Psoas muscle (tissue), 7 donors: ENCODE measurements at regions not wholly inside any gene's neighbourhood (a gene's known extent, or its start where the extent isn't known, plus 50 kb on each side); places are given as distances from the start of the nearest gene placed in this dataset.

ENCODE experiments used
- ATAC-seq, 4 donors: fragments of 200-7000 bp; cut with Tn5 transposase; one replicate each; pipeline ENCODE4 v1.9.1; 2020; ENCODE audit warnings: moderate library complexity in 3 of 4, mild to moderate bottlenecking in 2 of 4
- DNase-seq, 2 donors: peaks; one replicate each; pipeline ENCODE4 v3.0.0-alpha.2; 2020
- H3K27ac ChIP-seq: fragments of 200-600 bp; one replicate; pipeline ENCODE4 v1.8.0; 2022
- H3K27me3 ChIP-seq, 3 donors: fragments of 200-600 bp in 1 of 3; one replicate each; pipeline versions ENCODE4 v1.6.1 to v1.8.0; 2013 to 2022; ENCODE audit warnings: low read length in 2 of 3, mild to moderate bottlenecking in 2 of 3, moderate library complexity in 1 of 3; ENCODE audit not compliant: insufficient read depth in 3 of 3
- H3K36me3 ChIP-seq, 2 donors: fragments of 200-600 bp in 1 of 2; one replicate each; pipeline versions ENCODE4 v1.6.1 to v1.8.0; 2013 to 2022; ENCODE audit warnings: low read depth in 1 of 2, mild to moderate bottlenecking in 1 of 2, moderate library complexity in 1 of 2; ENCODE audit not compliant: insufficient read depth in 1 of 2
- H3K4me1 ChIP-seq: fragments of 200-600 bp; one replicate; pipeline ENCODE4 v1.8.0; 2022
- H3K4me3 ChIP-seq: fragments of 200-600 bp; one replicate; pipeline ENCODE4 v1.8.0; 2022; ENCODE audit warnings: mild to moderate bottlenecking
- H3K9me3 ChIP-seq: fragments of 200-600 bp; one replicate; pipeline ENCODE4 v1.8.0; 2022
- CTCF ChIP-seq: fragments of 200-600 bp; IDR thresholded peaks from one replicate; pipeline ENCODE4 v1.8.0; 2022; ENCODE audit warnings: antibody characterized with exemption
- WGBS, 3 donors: extraction: QIAGEN DNeasy Blood & Tissue Kit; methylation state at CpG; one replicate each; pipeline versions ENCODE4 v1.1.6 to v1.1.7; 2013; 5-methylcytosine and 5-hydroxymethylcytosine counted together
- intact Hi-C, 2 donors: fragments of 100-400 bp; cut with DNase I; formaldehyde crosslinking; loops; one replicate each; pipeline versions ENCODE4 v1.11.0 to v1.14.2; 2022
- donor health status: healthy with polysubstance abuse.
- donor health status: DM: no; HTN: no; CAD: no; lungs with moderate emphysema.
- donor health status: Bipolar disorder and iron deficiency.
- donor health status: healthy.
- donor health status: DM: yes; HTN: yes; CAD: no.
- donor health status: DM: no; HTN: no; CAD: no.
- donor health status: DM: yes; HTN: yes; CAD: no.

GRCh38 chr16:7843261-7843660, 510.6 kb downstream of the RBFOX1 start:
- ATAC-seq = no peak
- no peak for DNase-seq
- Histone ChIP-seq H3K4me3 (no peak overlapping the region), H3K4me1 (no peaks in the 10 kb centered on the region), H3K27me3 (peaks cover 0 to 3% (median 2%) of the 10 kb centered on the region in 3 donors), H3K9me3 (no peaks in the 10 kb centered on the region), H3K36me3 (no peaks in the 10 kb centered on the region), H3K27ac (no peak overlapping the region)
- WGBS, 3 donors = 60 to 61% (median 60%) methylated on average over 7 of the region's 7 CpGs
- intact Hi-C loops = no loop called here
- no peak for TF ChIP-seq CTCF

GRCh38 chr16:7839568-7839967, 506.9 kb downstream of the RBFOX1 start:
- no peaks in the 10 kb centered on the region for H3K9me3 ChIP-seq
- H3K27ac ChIP-seq = no peak overlapping the region
- H3K36me3 ChIP-seq = no peaks in the 10 kb centered on the region
- 25 to 36% (median 35%) methylated on average over 4 of the region's 4 CpGs for WGBS, 3 donors
- no peak for ATAC-seq
- no peaks in the 10 kb centered on the region for H3K4me1 ChIP-seq
- TF ChIP-seq CTCF = no peak
- no peak overlapping the region for H3K4me3 ChIP-seq
- H3K27me3 ChIP-seq = peaks cover 0 to 2% (median 2%) of the 10 kb centered on the region in 3 donors
- intact Hi-C loops = no loop called here
- no peak for DNase-seq

- H3K9me3 ChIP-seq = no peaks in the 10 kb centered on the region
- no peak overlapping the region for H3K4me3 ChIP-seq
- no peak overlapping the region for H3K27ac ChIP-seq
- H3K4me1 ChIP-seq = no peaks in the 10 kb centered on the region
- DNase-seq = no peak
- intact Hi-C loops = no loop called here
- ATAC-seq = no peak
- no peak for TF ChIP-seq CTCF
- H3K36me3 ChIP-seq = no peaks in the 10 kb centered on the region
- H3K27me3 ChIP-seq = peaks cover 0 to 8% (median 0%) of the 10 kb centered on the region in 3 donors
- WGBS, 3 donors = 12 to 15% (median 15%) methylated on average over 1 of the region's 1 CpG
These were observed 502.3 kb downstream of the RBFOX1 start for GRCh38 chr16:7834771-7835431.

- no peak for TF ChIP-seq CTCF
- no peaks in the 10 kb centered on the region for H3K4me1 ChIP-seq
- no peaks in the 10 kb centered on the region for H3K9me3 ChIP-seq
- 54 to 63% (median 61%) methylated on average over 4 of the region's 4 CpGs for WGBS, 3 donors
- no peaks in the 10 kb centered on the region for H3K36me3 ChIP-seq
- no peak for DNase-seq
- intact Hi-C loops = no loop called here
- ATAC-seq = no peak
- no peaks in the 10 kb centered on the region for H3K27me3 ChIP-seq
- no peak overlapping the region for H3K4me3 ChIP-seq
- no peak overlapping the region for H3K27ac ChIP-seq
These were observed 488.2 kb downstream of the RBFOX1 start for GRCh38 chr16:7820816-7821215.
